ENCODE measurements at regions not wholly inside any gene's neighbourhood (a gene's known extent, or its start where the extent isn't known, plus 50 kb on each side); places are given as distances from the start of the nearest gene placed in this dataset.
"Not testable (repeated sequence)": the region's sequence is repeated elsewhere in the genome, so short reads cannot be mapped to it uniquely, and the experiment has no call there.

DNA sequence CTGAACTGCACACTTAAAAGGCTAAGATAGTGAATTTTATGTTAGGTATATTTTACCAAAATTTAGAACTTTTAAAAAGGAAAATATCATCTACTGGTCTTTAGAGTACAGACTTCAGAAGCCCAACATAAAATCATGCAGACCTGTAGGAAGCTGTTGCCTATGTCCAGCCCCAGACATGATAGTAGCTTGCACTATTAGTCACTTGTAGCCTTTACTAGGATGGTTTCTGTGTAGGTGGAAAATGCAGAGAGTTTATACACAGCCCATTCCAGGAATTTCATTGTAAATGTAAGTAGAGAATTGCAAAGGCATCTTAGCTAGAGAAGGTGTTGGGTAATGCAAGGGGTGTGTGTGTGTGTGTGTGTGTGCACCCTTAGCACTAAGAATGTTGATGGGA is 640.2 kb downstream of the RNF144A start:
- no peak for DNase-seq

DNA sequence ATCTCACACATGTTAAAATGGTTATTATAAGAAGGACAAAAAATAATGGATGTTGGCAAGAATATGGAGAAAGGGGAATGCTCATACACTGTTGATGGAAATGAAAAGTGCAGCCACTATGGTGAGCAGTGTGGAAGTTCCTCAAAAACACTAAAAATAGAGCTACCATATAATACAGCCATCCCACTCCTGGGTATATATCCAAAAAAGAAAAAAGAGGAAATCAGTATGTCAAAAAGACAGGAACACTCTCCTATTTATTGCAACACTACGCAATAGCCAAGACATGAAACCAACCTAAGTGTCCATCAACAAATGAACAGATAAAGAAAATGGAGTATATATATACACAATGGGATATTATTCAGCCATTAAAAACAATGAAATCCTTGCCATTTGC is 642.6 kb downstream of the RNF144A start:
- no peak for DNase-seq

DNA sequence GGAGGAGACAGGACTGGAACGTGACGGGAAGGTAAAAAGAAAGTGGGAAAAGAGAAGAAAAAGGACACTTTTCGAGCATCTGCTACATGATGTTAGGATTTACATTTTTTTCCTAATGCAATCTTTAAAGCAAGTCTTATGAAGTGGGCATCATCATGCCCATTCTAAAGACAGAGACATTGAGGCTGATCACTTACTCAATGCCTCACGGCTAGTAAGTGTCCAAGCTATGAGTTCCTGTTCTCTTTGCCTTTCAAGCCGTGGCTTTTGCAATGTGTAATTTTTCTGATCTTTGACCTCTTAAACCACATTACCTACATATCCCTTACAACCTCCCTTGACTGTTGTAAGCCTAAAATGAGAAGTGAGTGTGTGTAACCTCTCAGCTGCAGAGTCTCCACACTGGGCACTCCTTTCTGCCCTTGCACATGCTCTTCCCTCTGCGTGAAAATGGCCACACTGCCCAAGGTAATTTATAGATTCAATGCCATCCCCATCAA is 649.2 kb downstream of the RNF144A start:
- no peak for DNase-seq

DNA sequence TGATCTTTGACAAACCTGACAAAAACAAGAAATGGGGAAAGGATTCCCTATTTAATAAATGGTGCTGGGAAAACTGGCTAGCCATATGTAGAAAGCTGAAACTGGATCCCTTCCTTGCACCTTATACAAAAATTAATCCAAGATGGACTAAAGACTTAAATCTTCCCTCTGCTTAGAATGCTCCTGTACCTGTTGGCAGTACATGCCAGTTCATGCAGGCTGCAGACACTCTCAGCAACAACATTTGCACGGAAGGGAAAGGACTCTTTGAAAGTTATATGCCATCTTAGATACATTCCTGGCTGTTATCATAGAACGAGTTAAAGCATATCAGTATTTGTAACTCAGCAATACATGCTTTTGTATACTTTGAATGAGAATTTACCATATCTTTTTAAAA is 649.9 kb downstream of the RNF144A start:
- not testable (repeated sequence) for DNase-seq

DNA sequence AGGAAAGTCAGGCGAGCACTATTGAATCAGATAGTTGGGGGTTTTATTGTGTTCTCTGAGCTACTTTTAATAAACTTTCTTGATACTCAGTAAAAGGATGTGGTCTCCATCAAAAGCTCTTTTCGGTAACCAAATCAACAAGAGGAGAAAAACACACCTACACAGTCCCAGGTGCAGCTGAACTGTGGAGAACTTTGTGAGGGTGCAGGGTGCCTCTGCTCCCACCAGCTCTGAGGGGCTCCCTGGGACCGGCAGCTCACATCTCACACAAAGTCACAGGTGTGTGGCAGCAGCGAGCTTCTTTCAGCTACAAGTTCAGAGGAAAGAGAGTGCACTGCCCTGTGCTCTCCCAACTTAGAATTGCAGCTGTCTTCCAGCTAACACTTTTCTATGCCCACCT is 650.4 kb downstream of the RNF144A start:
- DNase-seq = peak; percentile 52

DNA sequence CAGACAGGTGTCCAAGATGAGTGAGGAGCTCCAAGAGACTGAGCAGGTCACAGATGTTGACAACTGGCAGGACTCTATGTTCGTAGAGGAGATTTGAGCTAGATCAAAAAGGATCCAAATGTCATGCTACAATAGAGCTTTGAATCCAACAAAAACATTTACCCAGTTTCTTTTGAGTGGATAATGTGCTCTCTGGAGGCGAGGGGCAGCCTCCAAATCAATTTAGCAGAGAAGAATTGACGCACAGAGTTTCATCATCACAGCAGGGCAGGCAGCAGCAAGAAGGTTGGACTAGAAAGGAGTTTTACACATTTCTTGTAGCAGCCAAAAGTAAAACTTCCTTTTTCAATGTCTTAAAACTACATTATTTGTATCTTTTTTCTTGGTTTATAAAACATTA is 653.0 kb downstream of the RNF144A start:
- no peak for DNase-seq

DNA sequence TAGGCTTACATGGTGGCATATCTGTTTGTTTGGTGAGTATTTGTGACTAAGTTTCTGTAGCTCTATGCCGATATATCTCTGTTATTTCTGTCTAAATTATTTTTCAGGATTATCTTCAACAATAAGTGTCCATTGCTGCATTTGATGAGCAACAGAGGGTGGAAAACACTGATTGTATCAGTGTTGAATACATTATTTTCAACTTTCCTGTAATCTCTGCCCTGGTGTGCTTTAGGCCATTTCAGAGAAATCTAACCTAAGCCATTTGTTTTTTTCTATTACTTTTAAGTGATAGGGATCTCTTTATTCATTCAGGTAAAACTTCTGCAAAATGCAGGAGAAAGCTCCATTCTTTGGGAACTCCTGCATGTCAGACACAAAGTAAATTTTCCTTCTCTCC is 654.5 kb downstream of the RNF144A start:
- DNase-seq = no peak

DNA sequence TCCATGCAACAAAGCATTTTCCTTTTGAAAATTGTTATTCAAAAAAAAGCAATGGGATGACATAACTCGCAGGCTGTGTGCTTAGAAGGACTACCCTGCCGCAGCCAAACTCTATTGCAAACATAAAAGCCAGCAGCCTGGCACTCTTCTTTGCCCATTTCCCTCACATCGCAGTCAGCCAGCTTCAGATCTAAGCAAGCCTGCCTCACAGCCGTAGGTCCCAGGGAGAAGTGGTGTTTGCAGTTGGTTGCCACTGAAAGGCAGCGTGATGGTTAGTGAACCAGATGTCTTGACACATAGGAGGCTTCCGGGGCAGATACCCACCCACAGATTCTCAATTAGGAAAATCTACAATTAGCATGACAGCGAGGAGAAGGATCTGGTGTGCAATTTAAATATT is 655.2 kb downstream of the RNF144A start:
- peak; percentile 5 for DNase-seq

DNA sequence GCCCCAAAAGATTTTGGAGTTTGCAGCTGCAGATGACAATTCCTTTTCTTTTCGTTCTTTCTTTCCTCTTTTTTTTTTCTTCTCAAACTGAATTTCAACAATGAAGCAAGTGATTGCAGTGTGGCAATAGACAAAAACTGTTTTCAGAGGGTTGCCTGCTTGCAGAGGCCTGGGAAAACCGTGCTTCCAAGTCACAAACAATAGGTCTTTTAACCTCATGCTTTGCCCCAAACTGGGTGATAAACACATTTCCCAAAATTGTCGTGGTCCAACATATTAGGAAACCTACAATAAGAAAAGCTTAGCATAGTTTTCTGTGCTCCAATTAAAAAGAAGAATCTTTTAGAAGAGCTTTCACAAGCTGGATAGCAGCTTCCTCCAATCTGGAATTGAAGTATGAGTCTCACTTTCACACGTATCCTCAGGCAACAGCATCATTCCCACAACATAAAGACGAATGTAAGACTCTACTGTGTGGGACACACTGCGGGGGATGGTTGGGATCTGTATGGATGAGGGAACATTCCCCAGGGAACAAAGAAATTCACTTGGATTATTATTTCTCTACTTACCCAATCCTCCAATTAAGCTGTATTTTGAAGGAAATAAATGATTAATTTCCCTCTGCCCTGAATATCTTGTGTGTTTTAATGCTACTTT is 656.1 kb downstream of the RNF144A start:
- DNase-seq = no peak

DNA sequence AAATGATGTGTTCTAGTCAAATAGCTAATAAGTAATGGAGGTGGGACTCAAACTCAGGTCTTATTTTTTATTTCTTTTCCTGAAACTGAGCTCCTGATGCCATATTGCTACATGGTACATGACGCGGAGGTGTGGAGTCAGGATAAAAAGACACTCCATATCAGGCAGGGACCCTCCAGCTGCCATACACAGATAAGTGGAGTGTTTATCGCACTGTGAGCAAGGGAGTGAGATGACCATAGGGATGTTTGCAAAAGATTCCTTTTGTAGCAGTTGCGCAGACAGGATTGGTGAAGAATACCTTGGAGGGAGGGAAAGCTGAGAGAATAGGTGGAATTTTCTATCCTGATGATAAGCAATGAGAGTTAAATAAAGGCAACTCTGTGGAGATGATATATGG is 657.2 kb downstream of the RNF144A start:
- no peak for DNase-seq

DNA sequence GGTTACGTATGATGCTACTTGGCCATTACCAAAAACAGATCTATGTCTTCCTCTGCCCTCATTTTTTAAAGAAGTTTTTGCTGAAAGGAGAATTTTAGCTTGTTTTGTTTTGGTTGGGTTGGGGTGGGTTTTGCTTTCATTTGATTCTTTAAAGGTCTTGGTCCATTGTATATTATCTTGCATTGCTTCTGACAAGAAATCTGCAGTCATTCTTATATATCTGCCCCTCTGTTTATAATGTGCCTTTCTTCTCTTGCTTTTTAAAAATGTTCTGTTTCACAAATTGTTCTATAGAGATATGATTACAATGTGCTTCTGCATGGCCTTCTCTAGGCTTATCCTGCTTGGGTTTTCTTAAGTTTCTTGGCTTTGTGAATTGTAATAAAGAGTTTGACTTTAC is 660.6 kb downstream of the RNF144A start:
- no peak for DNase-seq

DNA sequence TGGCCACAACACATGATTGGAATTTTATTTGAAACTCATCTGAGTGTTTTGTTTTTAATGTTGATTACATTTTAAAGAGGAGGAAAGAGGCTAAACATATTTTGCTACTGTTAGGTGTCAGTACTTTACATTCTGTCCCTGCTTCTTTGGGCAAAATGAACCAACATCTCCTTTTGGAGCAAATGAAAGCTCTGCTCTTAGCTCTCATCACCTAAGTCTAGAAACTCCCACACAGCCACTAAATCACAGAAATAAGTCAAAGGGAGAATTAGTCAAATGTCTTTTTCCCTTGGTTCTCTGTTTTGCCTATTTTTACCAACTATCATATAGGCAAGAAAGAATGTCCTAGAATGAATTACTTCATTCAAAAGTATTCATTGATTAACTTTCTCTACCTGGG is 666.8 kb downstream of the RNF144A start:
- no peak for DNase-seq

DNA sequence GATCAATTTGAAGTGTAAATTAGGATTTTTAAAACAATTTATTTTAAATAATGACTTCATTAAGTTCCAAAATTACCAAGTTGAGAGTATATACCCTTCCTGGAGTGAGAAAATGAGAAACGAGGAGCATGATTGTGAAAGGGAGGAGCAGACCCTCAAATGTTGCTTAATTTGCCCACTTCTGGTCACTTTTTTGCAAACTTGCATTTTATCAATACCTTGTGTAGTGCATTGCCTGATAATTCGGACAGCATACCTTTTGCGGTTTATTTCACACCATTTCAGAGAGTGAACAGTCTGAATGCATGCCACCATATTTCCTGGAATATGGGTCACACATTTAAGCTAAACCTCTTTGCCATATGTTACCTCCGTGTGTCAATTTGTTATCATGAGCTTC is 669.7 kb downstream of the RNF144A start:
- no peak for DNase-seq

DNA sequence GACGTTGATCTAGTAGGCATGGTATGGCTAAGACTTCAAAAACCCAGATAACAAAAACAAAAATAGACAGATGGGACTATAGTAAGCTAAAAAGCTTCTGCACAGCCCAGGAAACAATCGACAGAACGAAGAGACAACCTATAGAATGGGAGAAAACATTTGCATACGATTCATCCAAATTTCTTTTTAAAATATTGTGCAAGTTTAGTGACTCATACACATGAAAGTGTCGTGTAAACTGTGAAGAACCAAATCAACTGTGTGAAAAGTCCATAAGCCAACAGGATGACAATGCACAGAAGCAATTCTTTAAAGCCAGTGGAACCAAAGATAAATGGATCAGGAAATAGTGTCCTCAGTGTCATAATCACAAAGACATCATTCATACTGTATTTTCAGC is 671.1 kb downstream of the RNF144A start:
- no peak for DNase-seq

DNA sequence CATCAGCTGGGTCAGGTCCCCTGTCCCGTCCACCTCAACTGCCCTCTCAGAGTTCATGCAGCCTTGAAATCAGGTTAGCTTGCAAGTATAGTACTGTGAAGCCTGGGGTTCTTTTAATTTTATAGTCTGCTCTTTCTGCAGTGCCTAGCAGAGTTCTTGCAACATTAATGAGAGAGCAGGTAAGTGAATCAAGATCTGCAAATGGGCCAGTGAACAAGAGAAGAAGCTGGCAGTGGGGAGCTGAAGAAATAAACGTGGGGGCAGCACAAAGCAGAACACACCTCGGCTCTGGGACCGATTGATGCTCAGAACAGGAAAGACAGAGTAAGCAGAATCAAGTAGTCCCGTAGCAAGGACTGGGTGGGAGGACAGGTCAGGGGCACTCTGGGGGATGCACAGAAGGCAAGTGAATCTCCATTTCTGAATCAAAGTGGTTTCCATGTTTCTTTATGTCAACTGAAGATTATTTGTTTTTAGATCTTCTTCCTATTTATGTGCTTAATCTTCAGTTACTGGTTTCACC is 675.5 kb downstream of the RNF144A start:
- no peak for DNase-seq

DNA sequence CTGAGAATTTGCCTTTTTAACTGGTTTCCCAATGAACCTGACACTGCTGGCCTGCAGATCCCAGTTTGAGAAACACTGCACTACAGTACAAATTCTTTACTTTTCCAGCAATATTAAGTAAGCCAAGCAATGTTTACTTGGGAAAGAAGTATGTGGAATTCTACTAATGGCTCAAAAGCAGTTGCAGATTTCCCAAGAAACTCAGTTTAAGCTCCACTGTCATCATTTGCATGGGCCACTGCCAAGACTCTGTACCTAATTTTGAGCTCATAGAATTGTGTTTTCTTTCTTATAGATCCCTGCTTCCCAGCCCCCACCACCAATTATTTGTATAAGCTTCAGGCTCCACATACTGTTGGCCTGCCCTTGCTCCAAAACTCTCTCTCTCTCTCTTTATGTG is 676.1 kb downstream of the RNF144A start:
- DNase-seq = no peak

DNA sequence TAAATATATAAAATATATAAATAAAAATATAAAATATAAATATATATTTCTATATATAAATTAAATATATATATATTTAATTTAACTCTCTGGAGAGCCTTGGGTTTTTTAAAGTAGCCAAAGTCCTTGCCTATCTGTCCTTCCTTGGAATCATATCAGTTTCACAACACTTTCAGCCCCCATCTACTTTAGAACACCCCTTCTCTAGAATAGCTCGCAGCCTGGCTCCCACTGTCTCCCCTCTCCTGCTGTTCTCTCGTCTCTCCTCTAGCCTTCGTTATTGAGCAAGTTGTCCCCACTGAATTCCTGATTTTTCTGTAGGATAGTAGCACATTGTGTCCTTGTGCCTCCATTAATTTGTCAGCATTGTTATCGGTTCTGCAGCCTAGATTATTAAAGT is 677.0 kb downstream of the RNF144A start:
- no peak for DNase-seq

DNA sequence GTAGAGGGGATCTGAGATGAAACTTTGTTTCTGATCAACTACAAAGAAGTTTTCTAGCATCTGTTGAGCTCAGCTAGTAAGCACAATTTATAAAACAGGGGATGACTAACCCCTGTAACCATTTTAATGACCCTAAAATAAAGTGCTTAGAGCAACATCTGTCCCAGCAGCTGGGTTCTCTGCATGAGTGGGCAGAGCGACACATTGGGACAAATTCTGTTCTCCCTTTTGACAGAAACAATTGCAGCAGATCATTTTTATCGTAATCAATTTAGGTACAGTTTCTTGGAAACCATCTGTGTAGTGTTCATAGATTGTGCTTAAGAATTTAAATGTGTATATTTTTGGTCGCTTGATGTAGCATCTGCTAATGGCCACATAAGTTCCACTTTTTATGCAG is 678.0 kb downstream of the RNF144A start:
- DNase-seq = no peak

DNA sequence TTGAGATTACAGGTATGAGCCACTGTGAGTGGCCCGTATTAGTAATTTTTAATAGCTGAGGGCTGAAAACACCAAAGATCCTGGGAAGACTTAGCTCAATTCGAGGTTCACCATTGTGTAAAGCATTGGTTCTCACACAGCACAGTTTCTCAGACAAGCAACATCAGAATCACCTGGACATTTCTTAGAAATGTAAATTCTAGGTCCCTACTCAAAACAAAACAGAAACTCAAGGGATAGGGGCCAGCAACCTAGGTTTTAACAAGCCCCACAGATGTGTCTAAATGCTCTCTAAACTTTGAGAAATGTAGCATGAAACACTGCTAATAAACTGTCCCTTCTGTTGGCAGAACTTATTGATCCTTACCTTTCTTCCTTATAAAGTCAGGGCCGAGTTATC is 681.2 kb downstream of the RNF144A start:
- no peak for DNase-seq

DNA sequence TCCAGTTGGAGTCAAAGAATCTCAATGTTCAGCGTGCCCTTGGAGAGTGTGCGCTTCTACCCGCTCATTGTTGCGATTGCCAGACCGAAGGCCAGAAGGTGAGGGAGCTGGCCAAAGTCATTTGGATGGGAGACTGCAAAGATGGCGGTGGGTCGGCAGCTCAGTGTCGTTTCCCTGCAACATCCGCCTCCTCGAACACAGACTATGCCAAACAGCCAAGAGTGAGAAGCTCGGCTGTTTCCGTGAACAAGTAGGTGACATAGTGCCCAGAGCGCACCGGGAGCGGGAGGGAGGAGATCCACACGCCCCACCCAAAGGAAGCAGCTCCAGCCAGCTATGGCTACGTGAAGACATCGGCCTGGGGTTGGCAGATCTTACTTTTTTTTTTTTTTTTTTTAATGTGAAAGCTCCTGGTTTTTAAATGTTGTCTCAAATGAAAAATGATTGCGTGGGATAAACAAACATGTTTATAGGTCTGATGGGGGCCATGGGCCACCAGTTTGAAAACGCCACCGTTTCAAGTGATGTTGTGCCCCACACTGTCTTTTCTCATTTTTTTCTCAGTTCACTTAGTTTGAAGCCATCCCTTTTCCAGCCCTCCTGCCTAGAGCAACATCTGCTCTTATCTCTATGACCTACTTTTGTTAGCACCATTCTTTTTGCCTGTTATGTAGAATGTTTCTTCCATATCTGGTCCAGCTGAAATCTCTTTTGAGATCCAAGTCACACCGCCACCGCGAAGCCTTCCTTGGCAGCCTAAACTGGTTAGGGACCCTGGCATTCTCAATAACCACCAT is 682.4 kb downstream of the RNF144A start:
- DNase-seq = no peak

DNA sequence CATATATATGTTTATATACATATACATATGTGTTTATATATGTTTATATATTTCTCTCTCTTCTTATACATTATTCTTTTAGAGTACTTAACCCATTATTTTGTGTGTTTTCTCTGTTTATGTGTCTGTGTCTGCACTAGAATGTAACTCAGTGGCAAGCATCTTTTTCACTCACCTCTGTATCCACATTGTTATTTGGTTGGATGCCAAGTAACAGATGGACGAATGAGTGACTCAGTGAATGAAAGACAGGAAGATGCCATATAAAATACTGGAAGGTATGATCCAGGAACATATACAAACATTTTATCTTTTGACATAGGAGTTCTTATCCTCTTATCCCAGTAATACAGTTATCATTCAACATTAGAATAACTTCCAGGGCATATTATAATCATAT is 684.8 kb downstream of the RNF144A start:
- DNase-seq = no peak

DNA sequence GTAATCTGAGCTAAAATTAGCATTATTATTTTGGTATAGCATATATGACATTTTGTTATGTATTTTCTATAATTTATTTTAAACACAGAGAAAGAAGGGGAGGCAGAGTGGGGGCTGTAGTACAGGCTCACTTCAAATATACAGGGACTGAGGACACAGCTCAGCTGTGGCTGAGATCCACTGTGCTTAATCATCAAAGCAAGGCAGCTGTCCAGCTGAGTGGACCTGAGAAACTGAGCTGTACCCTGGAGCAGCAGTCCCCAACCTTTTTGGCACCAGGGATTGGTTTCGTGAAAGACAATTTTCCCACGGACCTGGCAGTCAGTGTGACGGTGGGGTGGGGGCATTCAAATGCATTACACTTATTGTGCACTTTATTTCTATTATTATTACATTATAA is 687.2 kb downstream of the RNF144A start:
- DNase-seq = no peak

DNA sequence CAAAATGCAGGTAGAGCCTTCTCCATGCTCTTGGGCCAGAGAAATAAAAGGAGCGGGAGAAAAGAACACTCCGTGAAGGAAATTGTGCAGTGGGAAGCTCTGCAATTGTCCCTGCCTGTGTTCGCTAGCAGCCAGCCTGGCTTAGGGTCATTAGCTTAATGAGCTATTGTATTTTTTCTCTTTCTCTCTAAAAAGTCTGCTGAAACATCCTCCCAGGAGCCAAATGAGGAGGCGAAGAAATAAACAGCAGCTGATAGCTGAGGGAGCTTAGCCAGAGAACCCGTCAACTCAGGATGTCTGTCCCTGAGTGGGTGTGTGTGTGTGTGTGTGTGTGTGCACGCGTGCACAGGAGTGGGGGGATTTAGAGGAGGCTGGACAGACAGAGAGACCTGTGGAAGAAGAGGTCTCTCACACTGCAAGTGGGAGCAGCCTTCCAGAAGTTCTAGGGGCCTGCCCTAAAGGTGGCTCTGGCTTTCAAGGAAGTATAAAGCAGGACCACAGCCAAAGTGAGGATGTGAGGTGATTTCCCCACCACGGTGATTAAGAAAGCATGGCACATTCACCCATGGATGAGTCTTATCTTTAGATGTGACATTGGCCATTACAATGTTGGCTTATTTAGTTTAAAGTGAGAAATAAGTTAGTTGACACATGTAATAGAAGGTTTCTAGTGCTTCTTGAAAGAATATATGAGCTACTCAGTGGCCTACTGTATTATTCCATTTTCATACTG is 690.4 kb downstream of the RNF144A start:
- DNase-seq = no peak

DNA sequence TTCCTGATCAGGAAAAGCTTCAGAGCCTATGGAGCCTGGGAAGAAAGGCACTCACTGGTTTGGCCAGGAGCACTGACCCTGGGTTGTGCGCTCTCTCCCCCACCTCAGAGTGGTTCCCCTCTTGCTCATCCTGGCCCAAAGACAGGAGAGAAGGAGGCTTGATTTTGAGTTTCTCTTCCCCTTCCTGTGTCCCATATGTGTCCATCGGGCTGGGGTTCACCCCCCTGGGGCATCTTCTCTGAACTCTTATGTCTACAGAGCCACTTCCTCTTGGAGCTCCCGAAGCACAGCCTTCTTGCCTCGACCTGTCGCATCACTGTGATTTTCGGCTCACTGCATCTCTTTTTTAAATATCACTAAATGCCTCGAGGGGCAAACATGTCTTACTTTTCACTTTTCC is 692.3 kb downstream of the RNF144A start:
- no peak for DNase-seq
